ENCODE measurements at regions not wholly inside any gene's neighbourhood (a gene's known extent, or its start where the extent isn't known, plus 50 kb on each side); places are given as distances from the start of the nearest gene placed in this dataset.
"Not testable (repeated sequence)": the region's sequence is repeated elsewhere in the genome, so short reads cannot be mapped to it uniquely, and the experiment has no call there.

GRCh38 chr15:84402856-84403608 is 167.5 kb downstream of the GOLGA6L4 start:
- Histone ChIP-seq H3K36me3 (ENCODE audit: control insufficient read depth, insufficient read depth, low read length) (no peaks in the 10 kb centered on the region), H3K4me3 (ENCODE audit: low read depth, low read length) (no peak overlapping the region), H3K27me3 (ENCODE audit: control insufficient read depth, insufficient read depth, low read length) (no peaks in the 10 kb centered on the region)
- FAIRE-seq (peak; percentile 84), DNase-seq (ENCODE audit: low read depth) (no peak)
- TF ChIP-seq, protein P1, sequence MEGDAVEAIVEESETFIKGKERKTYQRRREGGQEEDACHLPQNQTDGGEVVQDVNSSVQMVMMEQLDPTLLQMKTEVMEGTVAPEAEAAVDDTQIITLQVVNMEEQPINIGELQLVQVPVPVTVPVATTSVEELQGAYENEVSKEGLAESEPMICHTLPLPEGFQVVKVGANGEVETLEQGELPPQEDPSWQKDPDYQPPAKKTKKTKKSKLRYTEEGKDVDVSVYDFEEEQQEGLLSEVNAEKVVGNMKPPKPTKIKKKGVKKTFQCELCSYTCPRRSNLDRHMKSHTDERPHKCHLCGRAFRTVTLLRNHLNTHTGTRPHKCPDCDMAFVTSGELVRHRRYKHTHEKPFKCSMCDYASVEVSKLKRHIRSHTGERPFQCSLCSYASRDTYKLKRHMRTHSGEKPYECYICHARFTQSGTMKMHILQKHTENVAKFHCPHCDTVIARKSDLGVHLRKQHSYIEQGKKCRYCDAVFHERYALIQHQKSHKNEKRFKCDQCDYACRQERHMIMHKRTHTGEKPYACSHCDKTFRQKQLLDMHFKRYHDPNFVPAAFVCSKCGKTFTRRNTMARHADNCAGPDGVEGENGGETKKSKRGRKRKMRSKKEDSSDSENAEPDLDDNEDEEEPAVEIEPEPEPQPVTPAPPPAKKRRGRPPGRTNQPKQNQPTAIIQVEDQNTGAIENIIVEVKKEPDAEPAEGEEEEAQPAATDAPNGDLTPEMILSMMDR (IDR thresholded peaks at IDR 0.05; ENCODE audit: insufficient read depth, low read length, severe bottlenecking): no peak

GRCh38 chr15:84409357-84409756 is 173.8 kb downstream of the GOLGA6L4 start:
- DNase-seq (ENCODE audit: low read depth); H3K4me3 ChIP-seq (ENCODE audit: low read depth, low read length); H3K27me3 ChIP-seq (ENCODE audit: control insufficient read depth, insufficient read depth, low read length); H3K36me3 ChIP-seq (ENCODE audit: control insufficient read depth, insufficient read depth, low read length); FAIRE-seq: not testable (repeated sequence)

GRCh38 chr15:84421513-84422181 is 179.2 kb upstream of the ZSCAN2 start:
- H3K4me3 ChIP-seq (ENCODE audit: low read depth, low read length); DNase-seq (ENCODE audit: low read depth); H3K36me3 ChIP-seq (ENCODE audit: control insufficient read depth, insufficient read depth, low read length); FAIRE-seq; H3K27me3 ChIP-seq (ENCODE audit: control insufficient read depth, insufficient read depth, low read length): not testable (repeated sequence)

GRCh38 chr15:84425327-84425726 is 175.5 kb upstream of the ZSCAN2 start:
- not testable (repeated sequence) for H3K4me3 ChIP-seq (ENCODE audit: low read depth, low read length); FAIRE-seq; DNase-seq (ENCODE audit: low read depth); H3K36me3 ChIP-seq (ENCODE audit: control insufficient read depth, insufficient read depth, low read length); H3K27me3 ChIP-seq (ENCODE audit: control insufficient read depth, insufficient read depth, low read length)

GRCh38 chr15:84473305-84473877 is 127.4 kb upstream of the ZSCAN2 start:
- H3K4me3 ChIP-seq (ENCODE audit: low read depth, low read length); H3K36me3 ChIP-seq (ENCODE audit: control insufficient read depth, insufficient read depth, low read length); FAIRE-seq; DNase-seq (ENCODE audit: low read depth); H3K27me3 ChIP-seq (ENCODE audit: control insufficient read depth, insufficient read depth, low read length): not testable (repeated sequence)

- DNase-seq (ENCODE audit: low read depth); H3K4me3 ChIP-seq (ENCODE audit: low read depth, low read length); H3K27me3 ChIP-seq (ENCODE audit: control insufficient read depth, insufficient read depth, low read length); FAIRE-seq; H3K36me3 ChIP-seq (ENCODE audit: control insufficient read depth, insufficient read depth, low read length): not testable (repeated sequence)
Observed at GRCh38 chr15:84476364-84477033, 124.3 kb upstream of the ZSCAN2 start.

DNA sequence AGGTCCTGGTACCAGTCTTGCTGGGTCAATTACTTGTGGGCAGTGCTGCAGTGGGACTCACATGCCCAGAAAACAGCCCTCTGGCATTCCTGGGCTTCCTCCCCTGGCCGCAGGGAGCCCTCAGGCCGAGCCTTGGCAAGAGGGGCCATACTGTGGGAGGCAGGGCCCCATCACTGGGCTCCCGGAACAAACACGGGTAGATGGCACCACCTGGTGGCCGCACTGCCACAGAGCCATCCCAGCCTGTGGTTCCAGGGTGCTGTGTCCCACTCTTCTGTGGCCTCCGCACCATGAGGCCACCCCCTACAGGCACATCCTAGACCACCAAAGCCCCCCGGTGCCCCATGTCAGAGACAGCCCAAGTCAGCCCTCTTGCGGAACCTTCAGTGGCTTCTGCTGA is 123.3 kb upstream of the ZSCAN2 start:
- H3K27me3 ChIP-seq (ENCODE audit: control insufficient read depth, insufficient read depth, low read length); FAIRE-seq; H3K4me3 ChIP-seq (ENCODE audit: low read depth, low read length); DNase-seq (ENCODE audit: low read depth); H3K36me3 ChIP-seq (ENCODE audit: control insufficient read depth, insufficient read depth, low read length): not testable (repeated sequence)

DNA sequence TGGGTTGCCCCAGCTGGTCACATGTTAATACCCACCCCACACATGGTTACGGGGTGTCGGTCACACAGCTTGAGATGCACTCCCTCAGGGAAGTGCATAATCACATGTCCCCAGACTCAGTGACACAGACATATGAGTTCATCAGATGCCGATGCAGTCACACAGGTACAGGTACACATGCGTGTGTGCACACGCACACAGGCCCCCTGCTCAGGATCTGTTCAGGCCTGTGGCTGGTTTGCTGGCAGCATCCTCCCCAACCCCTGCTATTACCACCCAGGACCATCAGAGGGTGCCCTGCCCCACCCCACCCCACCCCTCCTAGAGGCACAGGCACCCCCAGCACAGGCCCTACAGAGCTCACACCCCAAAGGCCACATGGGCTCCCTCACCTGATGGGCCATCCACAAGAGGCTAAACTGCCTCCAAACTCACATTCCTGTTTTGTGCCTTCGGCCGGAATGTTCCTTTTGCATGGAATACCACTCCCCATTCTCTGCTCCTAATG is 120.6 kb upstream of the ZSCAN2 start:
- not testable (repeated sequence) for H3K27me3 ChIP-seq (ENCODE audit: control insufficient read depth, insufficient read depth, low read length); H3K4me3 ChIP-seq (ENCODE audit: low read depth, low read length); H3K36me3 ChIP-seq (ENCODE audit: control insufficient read depth, insufficient read depth, low read length); DNase-seq (ENCODE audit: low read depth); FAIRE-seq

GRCh38 chr15:84483859-84484258 is 117.0 kb upstream of the ZSCAN2 start:
- H3K36me3 ChIP-seq (ENCODE audit: control insufficient read depth, insufficient read depth, low read length); H3K27me3 ChIP-seq (ENCODE audit: control insufficient read depth, insufficient read depth, low read length); H3K4me3 ChIP-seq (ENCODE audit: low read depth, low read length); DNase-seq (ENCODE audit: low read depth); FAIRE-seq: not testable (repeated sequence)

- FAIRE-seq; H3K27me3 ChIP-seq (ENCODE audit: control insufficient read depth, insufficient read depth, low read length); DNase-seq (ENCODE audit: low read depth); H3K36me3 ChIP-seq (ENCODE audit: control insufficient read depth, insufficient read depth, low read length): not testable (repeated sequence)
- H3K4me3 ChIP-seq (ENCODE audit: low read depth, low read length): peak overlapping the region; percentile 33
Observed at GRCh38 chr15:84500165-84500889, 100.5 kb upstream of the ZSCAN2 start.

GRCh38 chr15:84503101-84503500 is 97.7 kb upstream of the ZSCAN2 start:
- not testable (repeated sequence) for H3K4me3 ChIP-seq (ENCODE audit: low read depth, low read length); H3K36me3 ChIP-seq (ENCODE audit: control insufficient read depth, insufficient read depth, low read length); H3K27me3 ChIP-seq (ENCODE audit: control insufficient read depth, insufficient read depth, low read length); FAIRE-seq; DNase-seq (ENCODE audit: low read depth)

DNA sequence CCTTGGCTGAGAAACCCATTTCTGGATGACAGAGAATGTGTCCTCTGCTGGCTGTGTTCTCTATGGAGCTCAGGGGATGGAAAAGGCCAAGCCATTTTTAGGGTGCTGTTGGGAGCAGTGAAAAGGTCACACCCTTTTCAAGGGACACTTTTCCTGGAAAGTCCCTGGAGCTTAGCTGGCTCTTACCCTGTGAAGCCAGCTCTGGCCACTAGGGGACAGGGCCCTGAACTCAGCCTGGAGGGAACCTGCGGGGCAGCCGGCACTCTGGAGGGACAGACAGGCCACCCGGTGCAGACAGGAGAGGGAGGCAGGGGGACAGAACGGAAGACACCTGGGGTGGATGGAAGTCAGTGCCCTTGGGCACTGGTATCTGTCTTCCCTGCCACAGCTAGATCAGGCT is 95.3 kb upstream of the ZSCAN2 start:
- not testable (repeated sequence) for H3K27me3 ChIP-seq (ENCODE audit: control insufficient read depth, insufficient read depth, low read length); FAIRE-seq

More for the DNA sequence above, 95.3 kb upstream of the ZSCAN2 start:
- not testable (repeated sequence) for H3K36me3 ChIP-seq (ENCODE audit: control insufficient read depth, insufficient read depth, low read length); DNase-seq (ENCODE audit: low read depth); H3K4me3 ChIP-seq (ENCODE audit: low read depth, low read length)

Measured in bronchial epithelial cell (primary cell).